NB4 (cell line): ENCODE measurements at regions not wholly inside any gene's neighbourhood (a gene's known extent, or its start where the extent isn't known, plus 50 kb on each side); places are given as distances from the start of the nearest gene placed in this dataset.

ENCODE experiments used
- DNase-seq: peaks from one replicate; pipeline ENCODE4 v3.0.0; 2010; ENCODE audit warnings: low read depth
- H3K4me3 ChIP-seq: one replicate; pipeline ENCODE4 v1.5.1; 2011; ENCODE audit warnings: mild to moderate bottlenecking, low read depth, low read length, moderate library complexity
- CTCF ChIP-seq: IDR thresholded peaks from one replicate; pipeline ENCODE4 v1.5.1; 2012; ENCODE audit warnings: low read depth, low read length
- MAX ChIP-seq: IDR thresholded peaks from 2 replicates; pipeline ENCODE4 v1.6.1; 2011; ENCODE audit warnings: low read depth, low read length
- MYC ChIP-seq: IDR thresholded peaks from 2 replicates; pipeline ENCODE4 v1.6.1; 2011; ENCODE audit warnings: low read depth, low read length
- POLR2A ChIP-seq: IDR thresholded peaks from 2 replicates; pipeline ENCODE4 v1.6.1; 2011; ENCODE audit warnings: mild to moderate bottlenecking; ENCODE audit not compliant: insufficient read length; ENCODE audit errors: extremely low read depth

- no peak overlapping the region for H3K4me3 ChIP-seq
- no peak for TF ChIP-seq CTCF
- no peak for TF ChIP-seq MAX
- TF ChIP-seq MYC: no peak
- no peak for TF ChIP-seq POLR2A
- no peak for DNase-seq
Observed at GRCh38 chr6:137349856-137350830, 131.0 kb upstream of the IFNGR1 start.

GRCh38 chr6:137348777-137349176 is 129.6 kb upstream of the IFNGR1 start:
- no peak for TF ChIP-seq POLR2A
- no peak for TF ChIP-seq MAX
- no peak for TF ChIP-seq CTCF
- no peak for TF ChIP-seq MYC
- H3K4me3 ChIP-seq: no peak overlapping the region
- DNase-seq: no peak

GRCh38 chr6:137343241-137343640 is 124.1 kb upstream of the IFNGR1 start:
- TF ChIP-seq CTCF (no peak), MAX (no peak), MYC (no peak), POLR2A (no peak)
- DNase-seq: no peak
- no peak overlapping the region for H3K4me3 ChIP-seq

- TF ChIP-seq CTCF (no peak), POLR2A (no peak), MYC (no peak), MAX (no peak)
- DNase-seq: peak; percentile 8
- H3K4me3 ChIP-seq: peak overlapping the region; percentile 42
Observed at GRCh38 chr6:137342607-137343190, 123.5 kb upstream of the IFNGR1 start.

- TF ChIP-seq POLR2A: no peak
- peak; percentile 17 for TF ChIP-seq CTCF
- H3K4me3 ChIP-seq: no peak overlapping the region
- DNase-seq: peak; percentile 20
Observed at GRCh38 chr6:137341681-137342195, 122.6 kb upstream of the IFNGR1 start.
